Progenitor cell of endocrine pancreas (in vitro differentiated cells): ENCODE measurements at regions not wholly inside any gene's neighbourhood (a gene's known extent, or its start where the extent isn't known, plus 50 kb on each side); places are given as distances from the start of the nearest gene placed in this dataset.

ENCODE experiments used
- DNase-seq: peaks from one replicate; pipeline ENCODE4 v3.0.0; 2021; ENCODE audit warnings: low spot score; ENCODE audit not compliant: unreplicated experiment
- H3K27ac Mint-ChIP-seq: 2 replicates; pipeline ENCODE4 v1.8.0; 2021; ENCODE audit warnings: mild to moderate bottlenecking, moderate library complexity, mixed read lengths
- H3K27me3 Mint-ChIP-seq: 2 replicates; pipeline ENCODE4 v1.8.0; 2021; ENCODE audit warnings: mixed read lengths
- H3K36me3 Mint-ChIP-seq: 2 replicates; pipeline ENCODE4 v1.8.0; 2022; ENCODE audit warnings: mixed read lengths; ENCODE audit not compliant: insufficient read depth
- H3K4me1 Mint-ChIP-seq: 2 replicates; pipeline ENCODE4 v1.8.0; 2021; ENCODE audit warnings: low read depth, mixed read lengths
- H3K4me3 Mint-ChIP-seq: 2 replicates; pipeline ENCODE4 v1.8.0; 2021; ENCODE audit warnings: low read depth, mild to moderate bottlenecking, moderate library complexity, mixed read lengths
- H3K9me3 Mint-ChIP-seq: 2 replicates; pipeline ENCODE4 v1.8.0; 2021; ENCODE audit warnings: low read depth, mixed read lengths
- CTCF ChIP-seq: fragments of 200-600 bp; sonication (generic); IDR thresholded peaks from one replicate; pipeline ENCODE4 v1.5.0; 2021; ENCODE audit warnings: antibody characterized with exemption, mild to moderate bottlenecking; ENCODE audit not compliant: unreplicated experiment

GRCh38 chr19:13646758-13647157, 117.6 kb upstream of the MRI1 start:
- H3K9me3 Mint-ChIP-seq: peaks cover 8% of the 10 kb centered on the region
- H3K27ac Mint-ChIP-seq: no peak overlapping the region
- TF ChIP-seq CTCF: no peak
- H3K4me1 Mint-ChIP-seq: no peaks in the 10 kb centered on the region
- H3K27me3 Mint-ChIP-seq: no peaks in the 10 kb centered on the region
- no peak overlapping the region for H3K4me3 Mint-ChIP-seq
- no peaks in the 10 kb centered on the region for H3K36me3 Mint-ChIP-seq
- DNase-seq: no peak

GRCh38 chr19:13644645-13645044, 119.7 kb upstream of the MRI1 start:
- no peak for DNase-seq
- Mint-ChIP-seq H3K4me1 (no peaks in the 10 kb centered on the region), H3K27ac (no peak overlapping the region), H3K27me3 (peaks cover 2% of the 10 kb centered on the region), H3K36me3 (no peaks in the 10 kb centered on the region), H3K4me3 (no peak overlapping the region), H3K9me3 (peaks cover 9% of the 10 kb centered on the region)
- no peak for TF ChIP-seq CTCF

GRCh38 chr19:13640611-13641010, 123.7 kb upstream of the MRI1 start:
- Mint-ChIP-seq H3K9me3 (peaks cover 13% of the 10 kb centered on the region), H3K27me3 (peaks cover 6% of the 10 kb centered on the region), H3K4me3 (no peak overlapping the region), H3K4me1 (no peaks in the 10 kb centered on the region), H3K36me3 (no peaks in the 10 kb centered on the region), H3K27ac (no peak overlapping the region)
- no peak for DNase-seq
- no peak for TF ChIP-seq CTCF

GRCh38 chr19:13639342-13639929, 124.9 kb upstream of the MRI1 start:
- Mint-ChIP-seq H3K4me3 (no peak overlapping the region), H3K9me3 (peaks cover 13% of the 10 kb centered on the region), H3K4me1 (no peaks in the 10 kb centered on the region), H3K27ac (no peak overlapping the region), H3K36me3 (no peaks in the 10 kb centered on the region), H3K27me3 (peaks cover 6% of the 10 kb centered on the region)
- no peak for DNase-seq
- TF ChIP-seq CTCF: no peak

GRCh38 chr19:13637664-13638063, 126.7 kb upstream of the MRI1 start:
- no peak overlapping the region for H3K27ac Mint-ChIP-seq
- no peaks in the 10 kb centered on the region for H3K36me3 Mint-ChIP-seq
- peaks cover 13% of the 10 kb centered on the region for H3K4me1 Mint-ChIP-seq
- no peak overlapping the region for H3K4me3 Mint-ChIP-seq
- TF ChIP-seq CTCF: no peak
- peaks cover 6% of the 10 kb centered on the region for H3K27me3 Mint-ChIP-seq
- peaks cover 8% of the 10 kb centered on the region for H3K9me3 Mint-ChIP-seq
- DNase-seq: no peak
